GM19025 (cell line): ENCODE measurements at regions not wholly inside any gene's neighbourhood (a gene's known extent, or its start where the extent isn't known, plus 50 kb on each side); places are given as distances from the start of the nearest gene placed in this dataset.
"Not testable (repeated sequence)": the region's sequence is repeated elsewhere in the genome, so short reads cannot be mapped to it uniquely, and the experiment has no call there.

ENCODE experiments used
- ATAC-seq: cut with Tn5 transposase; IDR thresholded peaks from one replicate; pipeline ENCODE4 v1.9.1; 2021; ENCODE audit warnings: mild to moderate bottlenecking, low read depth, moderate library complexity; ENCODE audit not compliant: unreplicated experiment

GRCh38 chr16:85445064-85445778 is 167.9 kb upstream of the GSE1 start:
- ATAC-seq, result no peak

GRCh38 chr16:85445779-85446222 is 167.3 kb upstream of the GSE1 start:
- ATAC-seq, result no peak

- no peak for ATAC-seq
Measured at GRCh38 chr16:85446951-85447692, 166.0 kb upstream of the GSE1 start.

- ATAC-seq, result no peak
Measured at GRCh38 chr16:85447693-85448313, 165.3 kb upstream of the GSE1 start.

GRCh38 chr16:85448557-85449190 is 164.4 kb upstream of the GSE1 start:
- ATAC-seq, result no peak

GRCh38 chr16:85449191-85449884 is 163.8 kb upstream of the GSE1 start:
- no peak for ATAC-seq

GRCh38 chr16:85449885-85450245 is 163.3 kb upstream of the GSE1 start:
- ATAC-seq, result no peak

GRCh38 chr16:85451142-85451541 is 162.0 kb upstream of the GSE1 start:
- not testable (repeated sequence) for ATAC-seq

- no peak for ATAC-seq
Measured at GRCh38 chr16:85451641-85452363, 161.3 kb upstream of the GSE1 start.

GRCh38 chr16:85452364-85453193 is 160.5 kb upstream of the GSE1 start:
- no peak for ATAC-seq

- ATAC-seq, result no peak
Measured at GRCh38 chr16:85453194-85453678, 159.9 kb upstream of the GSE1 start.

GRCh38 chr16:85453703-85454102 is 159.4 kb upstream of the GSE1 start:
- no peak for ATAC-seq

GRCh38 chr16:85454171-85454872 is 158.8 kb upstream of the GSE1 start:
- no peak for ATAC-seq

- ATAC-seq, result no peak
Measured at GRCh38 chr16:85455534-85455933, 157.6 kb upstream of the GSE1 start.

GRCh38 chr16:85457366-85457765 is 155.8 kb upstream of the GSE1 start:
- no peak for ATAC-seq

GRCh38 chr16:85458968-85459367 is 154.2 kb upstream of the GSE1 start:
- no peak for ATAC-seq

GRCh38 chr16:85459529-85460251 is 153.4 kb upstream of the GSE1 start:
- no peak for ATAC-seq
